ENCODE measurements at regions not wholly inside any gene's neighbourhood (a gene's known extent, or its start where the extent isn't known, plus 50 kb on each side); places are given as distances from the start of the nearest gene placed in this dataset.

DNA sequence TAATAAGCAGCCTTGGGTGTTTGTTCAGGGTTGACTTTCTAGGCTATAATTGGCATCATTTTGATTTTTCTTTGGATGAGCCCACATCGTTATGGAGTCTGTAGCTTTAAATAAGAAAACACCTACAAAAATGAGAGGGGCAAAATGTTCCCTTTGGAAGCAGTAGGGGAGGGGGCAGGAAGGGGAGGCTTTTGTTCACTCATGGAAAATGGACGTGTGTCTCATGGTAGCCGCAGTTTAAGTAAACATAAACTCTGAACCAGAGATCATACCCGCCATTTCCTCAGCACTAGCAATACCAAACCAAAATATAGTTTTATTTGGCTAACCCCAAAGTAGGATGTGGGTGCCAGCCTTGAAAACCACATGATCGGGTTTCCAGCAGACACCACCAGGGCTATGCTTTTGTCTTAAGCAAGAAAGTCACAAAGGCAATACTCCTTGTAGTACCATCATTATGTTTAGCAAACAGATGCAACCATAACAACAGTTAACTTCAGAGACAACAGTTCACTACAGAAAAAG lies 572.5 kb upstream of the JAG1 start:
- no CpG with 5 or more reads among the region's 5 CpGs for WGBS, 2 experiments (ENCODE audit: extremely low coverage in 2 of 2, insufficient read length in 1 of 2)
- Histone ChIP-seq H3K79me1 (ENCODE audit: low read depth in 1 of 2, low read length in 2 of 2) (no peaks in the 10 kb centered on the region), H4K20me1 (ENCODE audit: insufficient read depth, low read length) (no peaks in the 10 kb centered on the region), H2BK20ac (ENCODE audit: low read depth, low read length) (no peak overlapping the region), H4K5ac (ENCODE audit: low read depth, low read length) (no peak overlapping the region), H3K18ac (ENCODE audit: low read depth, low read length) (no peak overlapping the region), H2AFZ (replicated peaks; ENCODE audit: low read length, poor library complexity) (no peak overlapping the region), H2AK9ac (replicated peaks; ENCODE audit: low read depth, low read length, poor library complexity) (no peak overlapping the region), H3K23ac (ENCODE audit: low read depth, low read length) (no peak overlapping the region), H3K9ac (ENCODE audit: low read depth, low read length) (no peak overlapping the region), H2BK5ac (ENCODE audit: low read depth, low read length, poor library complexity, severe bottlenecking) (no peak overlapping the region), H3K27ac (ENCODE audit: insufficient read depth, low read length) (no peak overlapping the region), H3K27me3 (ENCODE audit: control insufficient read depth, insufficient read depth, low read length) (peaks cover 4% of the 10 kb centered on the region), H2AK5ac (ENCODE audit: low read depth, low read length) (no peak overlapping the region), H3K36me3 (ENCODE audit: control insufficient read depth, insufficient read depth, low read length) (no peaks in the 10 kb centered on the region), H4K8ac (ENCODE audit: low read depth in 2 of 2, low read length in 2 of 2) (no peak overlapping the region), H2BK120ac (ENCODE audit: low read depth, low read length) (no peak overlapping the region), H3K4ac (ENCODE audit: low read depth, low read length) (no peak overlapping the region), H3K9me3 (ENCODE audit: control insufficient read depth, insufficient read depth, low read length) (no peaks in the 10 kb centered on the region), H2BK15ac (ENCODE audit: low read depth, low read length) (no peak overlapping the region), H3K4me3 (ENCODE audit: insufficient read depth, low read depth, low read length) (no peak overlapping the region), H3K4me2 (ENCODE audit: low read depth, low read length) (no peak overlapping the region), H3K4me1 (ENCODE audit: control insufficient read depth, insufficient read depth, low read length) (no peaks in the 10 kb centered on the region; the same call in 1 of the 2 replicates), H3K9me1 (ENCODE audit: insufficient read depth, low read length) (no peaks in the 10 kb centered on the region), H3K14ac (replicated peaks; ENCODE audit: low read depth, low read length) (no peak overlapping the region), H3K56ac (ENCODE audit: extremely low read depth, insufficient read depth, low read length) (no peak overlapping the region), H4K91ac (ENCODE audit: insufficient read depth, low read depth, low read length) (no peak overlapping the region)
- in situ Hi-C loops (cut with MboI; ENCODE audit: low sequenced_read_pairs) (no loop called here), intact Hi-C loops (cut with micrococcal nuclease) (no loop called here), dilution Hi-C loops (cut with HindIII; ENCODE audit: low sequenced_read_pairs, unreplicated experiment) (no loop called here)
- ChIA-PET POLR2A (ENCODE audit: unreplicated experiment) (no interaction called here), CTCF (interaction anchor here (1.4 kb wide), 1 partner anchor 11 kb away, joined by 4 read pairs; no protein-coding TSS in a partner anchor)
- no TSS peak for BruUV-seq (replicated peaks)
- TF ChIP-seq SMC3 (IDR thresholded peaks at IDR 0.05; ENCODE audit: low read depth, low read length) (no peak), MAZ (IDR thresholded peaks at IDR 0.05; ENCODE audit: borderline replicate concordance, low read depth, low read length) (no peak), RAD21 (IDR thresholded peaks at IDR 0.05; ENCODE audit: low read length) (no peak), BHLHE40 (IDR thresholded peaks at IDR 0.05; ENCODE audit: low read depth, low read length) (no peak), CHD1 (IDR thresholded peaks at IDR 0.05; ENCODE audit: low read depth, low read length) (no peak)
- TF ChIP-seq, protein P1, sequence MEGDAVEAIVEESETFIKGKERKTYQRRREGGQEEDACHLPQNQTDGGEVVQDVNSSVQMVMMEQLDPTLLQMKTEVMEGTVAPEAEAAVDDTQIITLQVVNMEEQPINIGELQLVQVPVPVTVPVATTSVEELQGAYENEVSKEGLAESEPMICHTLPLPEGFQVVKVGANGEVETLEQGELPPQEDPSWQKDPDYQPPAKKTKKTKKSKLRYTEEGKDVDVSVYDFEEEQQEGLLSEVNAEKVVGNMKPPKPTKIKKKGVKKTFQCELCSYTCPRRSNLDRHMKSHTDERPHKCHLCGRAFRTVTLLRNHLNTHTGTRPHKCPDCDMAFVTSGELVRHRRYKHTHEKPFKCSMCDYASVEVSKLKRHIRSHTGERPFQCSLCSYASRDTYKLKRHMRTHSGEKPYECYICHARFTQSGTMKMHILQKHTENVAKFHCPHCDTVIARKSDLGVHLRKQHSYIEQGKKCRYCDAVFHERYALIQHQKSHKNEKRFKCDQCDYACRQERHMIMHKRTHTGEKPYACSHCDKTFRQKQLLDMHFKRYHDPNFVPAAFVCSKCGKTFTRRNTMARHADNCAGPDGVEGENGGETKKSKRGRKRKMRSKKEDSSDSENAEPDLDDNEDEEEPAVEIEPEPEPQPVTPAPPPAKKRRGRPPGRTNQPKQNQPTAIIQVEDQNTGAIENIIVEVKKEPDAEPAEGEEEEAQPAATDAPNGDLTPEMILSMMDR (conservative IDR thresholded peaks at IDR 0.05; ENCODE audit: low read depth, low read length), result no peak
- TF ChIP-seq, protein P2, sequence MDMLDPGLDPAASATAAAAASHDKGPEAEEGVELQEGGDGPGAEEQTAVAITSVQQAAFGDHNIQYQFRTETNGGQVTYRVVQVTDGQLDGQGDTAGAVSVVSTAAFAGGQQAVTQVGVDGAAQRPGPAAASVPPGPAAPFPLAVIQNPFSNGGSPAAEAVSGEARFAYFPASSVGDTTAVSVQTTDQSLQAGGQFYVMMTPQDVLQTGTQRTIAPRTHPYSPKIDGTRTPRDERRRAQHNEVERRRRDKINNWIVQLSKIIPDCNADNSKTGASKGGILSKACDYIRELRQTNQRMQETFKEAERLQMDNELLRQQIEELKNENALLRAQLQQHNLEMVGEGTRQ (IDR thresholded peaks at IDR 0.05; ENCODE audit: low read depth, low read length), result no peak
- no peak for DNase-seq
- no peak for ATAC-seq (ENCODE audit: low read depth)
